ENCODE measurements at regions not wholly inside any gene's neighbourhood (a gene's known extent, or its start where the extent isn't known, plus 50 kb on each side); places are given as distances from the start of the nearest gene placed in this dataset.

DNA sequence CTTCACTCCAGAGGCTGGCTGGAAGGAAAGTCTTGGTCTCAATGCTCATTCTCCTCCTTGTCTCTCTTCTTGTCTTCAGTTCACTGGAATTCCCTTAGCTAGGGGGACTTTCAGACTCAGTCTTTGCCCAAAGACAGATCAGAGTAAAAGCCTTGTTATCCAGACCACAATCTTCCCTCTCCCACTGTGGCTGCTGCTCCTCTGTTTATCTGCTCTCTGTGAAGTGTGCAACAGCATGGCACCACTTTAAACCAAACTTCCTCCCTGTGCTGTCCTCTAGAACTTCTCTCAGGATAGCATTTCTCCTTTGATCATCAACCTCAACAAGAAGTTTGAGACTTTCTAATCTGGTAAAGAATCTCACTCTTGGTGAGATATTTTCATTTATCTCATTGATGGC, 530.1 kb upstream of the SLIT2 start:
- no peaks in the 10 kb centered on the region for H3K79me2 ChIP-seq (ENCODE audit: insufficient read depth, low read length)
- no peaks in the 10 kb centered on the region for H3K9me2 ChIP-seq (replicated peaks; ENCODE audit: insufficient read depth, low read length)
- H3F3A ChIP-seq (ENCODE audit: insufficient read depth): no peaks in the 10 kb centered on the region
- no peak overlapping the region for H3K27ac ChIP-seq (ENCODE audit: low read depth, low read length)
- no peaks in the 10 kb centered on the region for H3K9me3 ChIP-seq (ENCODE audit: insufficient read depth, low read length)
- H3K9ac ChIP-seq (ENCODE audit: low read length): no peak overlapping the region
- no peaks in the 10 kb centered on the region for H4K20me1 ChIP-seq (ENCODE audit: low read depth, low read length)
- no peak overlapping the region for H3K4me2 ChIP-seq (ENCODE audit: low read depth, low read length, poor library complexity, severe bottlenecking)
- no peak overlapping the region for H2AFZ ChIP-seq (ENCODE audit: low read depth, low read length, severe bottlenecking)
- no peaks in the 10 kb centered on the region for H3K27me3 ChIP-seq (ENCODE audit: low read length)
- no peak overlapping the region for H3K4me3 ChIP-seq (ENCODE audit: insufficient read depth, low read length, poor library complexity, severe bottlenecking)
- no peaks in the 10 kb centered on the region for H3K36me3 ChIP-seq (ENCODE audit: low read length)
- TF ChIP-seq, protein P1, sequence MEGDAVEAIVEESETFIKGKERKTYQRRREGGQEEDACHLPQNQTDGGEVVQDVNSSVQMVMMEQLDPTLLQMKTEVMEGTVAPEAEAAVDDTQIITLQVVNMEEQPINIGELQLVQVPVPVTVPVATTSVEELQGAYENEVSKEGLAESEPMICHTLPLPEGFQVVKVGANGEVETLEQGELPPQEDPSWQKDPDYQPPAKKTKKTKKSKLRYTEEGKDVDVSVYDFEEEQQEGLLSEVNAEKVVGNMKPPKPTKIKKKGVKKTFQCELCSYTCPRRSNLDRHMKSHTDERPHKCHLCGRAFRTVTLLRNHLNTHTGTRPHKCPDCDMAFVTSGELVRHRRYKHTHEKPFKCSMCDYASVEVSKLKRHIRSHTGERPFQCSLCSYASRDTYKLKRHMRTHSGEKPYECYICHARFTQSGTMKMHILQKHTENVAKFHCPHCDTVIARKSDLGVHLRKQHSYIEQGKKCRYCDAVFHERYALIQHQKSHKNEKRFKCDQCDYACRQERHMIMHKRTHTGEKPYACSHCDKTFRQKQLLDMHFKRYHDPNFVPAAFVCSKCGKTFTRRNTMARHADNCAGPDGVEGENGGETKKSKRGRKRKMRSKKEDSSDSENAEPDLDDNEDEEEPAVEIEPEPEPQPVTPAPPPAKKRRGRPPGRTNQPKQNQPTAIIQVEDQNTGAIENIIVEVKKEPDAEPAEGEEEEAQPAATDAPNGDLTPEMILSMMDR (IDR thresholded peaks at IDR 0.05; ENCODE audit: insufficient read depth, low read length, poor library complexity, severe bottlenecking): no peak
- TF ChIP-seq EZH2phosphoT487 (conservative IDR thresholded peaks at IDR 0.05; ENCODE audit: low read length): no peak

DNA sequence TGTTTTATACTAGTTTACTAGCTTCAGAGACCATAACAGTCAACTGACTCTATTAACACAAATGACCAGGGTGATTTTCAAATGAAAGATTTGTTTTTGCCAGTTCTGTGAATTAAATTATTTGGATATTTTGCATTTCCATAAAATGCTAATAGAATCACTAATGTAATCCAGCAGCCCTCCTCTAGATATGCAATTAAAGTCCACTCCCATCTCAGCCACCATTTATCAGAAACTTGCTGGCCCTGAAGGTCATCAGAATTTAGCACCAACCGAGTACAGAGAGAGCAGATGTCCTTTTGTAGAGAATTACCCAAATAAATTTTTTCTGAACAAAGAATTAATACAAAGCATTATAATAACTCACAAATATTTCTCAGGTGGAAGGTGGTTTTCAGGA, 531.1 kb upstream of the SLIT2 start:
- H3K27me3 ChIP-seq (ENCODE audit: low read length): no peaks in the 10 kb centered on the region
- H3K9me3 ChIP-seq (ENCODE audit: insufficient read depth, low read length): no peaks in the 10 kb centered on the region
- no peaks in the 10 kb centered on the region for H3K79me2 ChIP-seq (ENCODE audit: insufficient read depth, low read length)
- no peaks in the 10 kb centered on the region for H3K9me2 ChIP-seq (replicated peaks; ENCODE audit: insufficient read depth, low read length)
- H4K20me1 ChIP-seq (ENCODE audit: low read depth, low read length): no peaks in the 10 kb centered on the region
- H2AFZ ChIP-seq (ENCODE audit: low read depth, low read length, severe bottlenecking): no peak overlapping the region
- no peak overlapping the region for H3K4me2 ChIP-seq (ENCODE audit: low read depth, low read length, poor library complexity, severe bottlenecking)
- no peak overlapping the region for H3K4me3 ChIP-seq (ENCODE audit: insufficient read depth, low read length, poor library complexity, severe bottlenecking)
- H3K36me3 ChIP-seq (ENCODE audit: low read length): no peaks in the 10 kb centered on the region
- H3K27ac ChIP-seq (ENCODE audit: low read depth, low read length): no peak overlapping the region
- H3F3A ChIP-seq (ENCODE audit: insufficient read depth): no peaks in the 10 kb centered on the region
- H3K9ac ChIP-seq (ENCODE audit: low read length): no peak overlapping the region
- no peak for TF ChIP-seq EZH2phosphoT487 (conservative IDR thresholded peaks at IDR 0.05; ENCODE audit: low read length)
- TF ChIP-seq, protein P1 (IDR thresholded peaks at IDR 0.05; ENCODE audit: insufficient read depth, low read length, poor library complexity, severe bottlenecking): no peak

DNA sequence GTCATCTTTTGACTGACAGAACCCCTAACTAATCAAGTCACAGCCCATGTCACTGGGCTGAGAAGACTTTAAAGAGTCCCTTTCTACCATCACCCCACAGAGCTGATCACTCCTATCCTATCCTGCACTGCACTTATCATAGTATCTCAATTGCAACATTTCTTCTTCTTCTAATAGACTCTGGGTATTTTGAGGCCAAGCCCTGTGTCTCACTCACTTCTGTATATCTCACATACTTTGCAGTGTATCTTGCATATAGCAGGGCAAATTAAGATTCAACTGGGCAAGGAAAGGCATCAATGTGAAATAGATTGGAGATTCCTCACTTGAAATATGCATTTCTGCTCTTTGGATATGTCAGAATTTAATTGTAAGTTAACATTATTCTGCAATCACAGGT, 531.5 kb upstream of the SLIT2 start:
- Histone ChIP-seq H3K9me2 (replicated peaks; ENCODE audit: insufficient read depth, low read length) (no peaks in the 10 kb centered on the region), H2AFZ (ENCODE audit: low read depth, low read length, severe bottlenecking) (no peak overlapping the region), H3F3A (ENCODE audit: insufficient read depth) (no peaks in the 10 kb centered on the region), H4K20me1 (ENCODE audit: low read depth, low read length) (no peaks in the 10 kb centered on the region), H3K4me2 (ENCODE audit: low read depth, low read length, poor library complexity, severe bottlenecking) (no peak overlapping the region), H3K27me3 (ENCODE audit: low read length) (no peaks in the 10 kb centered on the region), H3K36me3 (ENCODE audit: low read length) (no peaks in the 10 kb centered on the region), H3K79me2 (ENCODE audit: insufficient read depth, low read length) (no peaks in the 10 kb centered on the region), H3K27ac (ENCODE audit: low read depth, low read length) (no peak overlapping the region), H3K9me3 (ENCODE audit: insufficient read depth, low read length) (no peaks in the 10 kb centered on the region), H3K4me3 (ENCODE audit: insufficient read depth, low read length, poor library complexity, severe bottlenecking) (no peak overlapping the region), H3K9ac (ENCODE audit: low read length) (no peak overlapping the region)
- TF ChIP-seq EZH2phosphoT487 (conservative IDR thresholded peaks at IDR 0.05; ENCODE audit: low read length): no peak

DNA sequence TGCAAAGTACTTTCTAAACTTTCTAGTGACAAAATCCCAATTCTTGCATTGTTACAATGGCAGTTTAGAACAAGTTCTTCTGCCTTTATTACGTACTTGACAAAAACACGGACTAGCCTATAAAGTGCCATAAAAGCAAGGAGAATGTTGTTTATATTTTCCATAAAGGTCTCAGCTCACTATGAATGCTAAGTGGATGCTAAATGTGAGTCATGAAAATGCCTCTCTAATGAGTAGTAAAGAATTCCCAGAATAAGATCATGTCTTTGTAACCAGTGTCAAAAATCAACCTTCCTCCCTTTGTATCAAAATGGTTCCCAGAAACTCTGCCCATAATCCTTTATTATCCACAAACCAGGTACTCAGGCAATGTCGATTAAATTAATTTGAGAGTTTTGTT, 539.8 kb upstream of the SLIT2 start:
- Histone ChIP-seq H3K79me2 (ENCODE audit: insufficient read depth, low read length) (no peaks in the 10 kb centered on the region), H3K4me2 (ENCODE audit: low read depth, low read length, poor library complexity, severe bottlenecking) (no peak overlapping the region), H2AFZ (ENCODE audit: low read depth, low read length, severe bottlenecking) (no peak overlapping the region), H3K9me2 (replicated peaks; ENCODE audit: insufficient read depth, low read length) (no peaks in the 10 kb centered on the region), H4K20me1 (ENCODE audit: low read depth, low read length) (no peaks in the 10 kb centered on the region), H3K4me3 (ENCODE audit: insufficient read depth, low read length, poor library complexity, severe bottlenecking) (no peak overlapping the region), H3K36me3 (ENCODE audit: low read length) (no peaks in the 10 kb centered on the region), H3K27me3 (ENCODE audit: low read length) (no peaks in the 10 kb centered on the region), H3F3A (ENCODE audit: insufficient read depth) (no peaks in the 10 kb centered on the region), H3K9ac (ENCODE audit: low read length) (no peak overlapping the region), H3K9me3 (ENCODE audit: insufficient read depth, low read length) (no peaks in the 10 kb centered on the region), H3K27ac (ENCODE audit: low read depth, low read length) (no peak overlapping the region)
- TF ChIP-seq, protein P1 (IDR thresholded peaks at IDR 0.05; ENCODE audit: insufficient read depth, low read length, poor library complexity, severe bottlenecking): no peak
- TF ChIP-seq EZH2phosphoT487 (conservative IDR thresholded peaks at IDR 0.05; ENCODE audit: low read length): no peak

All from SU-DHL-6 (cell line).